ENCODE measurements at regions not wholly inside any gene's neighbourhood (a gene's known extent, or its start where the extent isn't known, plus 50 kb on each side); places are given as distances from the start of the nearest gene placed in this dataset.

DNA sequence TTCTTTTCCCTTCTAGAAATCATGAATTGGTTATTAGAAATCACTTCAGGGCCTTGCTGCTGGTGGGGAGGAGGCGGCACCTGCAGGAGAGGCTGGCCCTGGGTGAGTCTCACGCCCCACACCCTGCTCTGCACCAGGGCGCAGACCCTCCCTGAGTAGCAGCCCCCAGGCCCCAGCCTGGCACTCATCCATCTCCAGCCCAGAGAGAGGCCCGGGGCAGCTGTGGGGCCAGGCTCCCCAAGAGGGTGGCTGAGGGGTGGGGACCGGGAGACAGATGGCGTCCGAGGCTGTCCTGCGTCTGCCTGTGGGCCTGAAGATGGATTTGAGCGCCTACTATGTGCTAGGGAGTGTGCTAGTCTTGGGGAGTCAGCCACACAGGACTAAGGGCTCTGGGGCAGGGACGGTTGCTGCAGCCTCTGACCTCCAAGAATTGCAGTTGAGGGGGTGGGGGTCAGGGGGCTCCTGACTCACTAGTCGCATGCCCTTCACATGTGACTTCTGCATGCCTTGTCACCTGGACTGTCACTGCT is 59.6 kb upstream of the GATA5 start:
- Histone ChIP-seq H2AFZ (ENCODE audit: low read length) (no peak overlapping the region), H3K9ac (ENCODE audit: insufficient read depth, low read depth, low read length) (no peak overlapping the region), H4K20me1 (ENCODE audit: insufficient read depth, low read length) (no peaks in the 10 kb centered on the region), H3K79me2 (ENCODE audit: insufficient read depth, low read length) (no peaks in the 10 kb centered on the region), H3K4me1 (ENCODE audit: insufficient read depth, low read length) (peaks cover 7% of the 10 kb centered on the region), H3K4me2 (ENCODE audit: low read depth, low read length) (no peak overlapping the region), H3K27me3 (ENCODE audit: control insufficient read depth in 1 of 2, insufficient read depth in 2 of 2, low read length in 2 of 2) (peaks cover 26 to 96% of the 10 kb centered on the region in 2 experiments), H3K36me3 (replicated peaks in 1 of 2; ENCODE audit: control insufficient read depth in 1 of 2, insufficient read depth in 2 of 2, low read length in 2 of 2) (no peaks in the 10 kb centered on the region), H3K9me3 (ENCODE audit: low read length) (no peaks in the 10 kb centered on the region), H3K27ac (ENCODE audit: extremely low read length, insufficient read depth, low read length) (no peak overlapping the region), H3K4me3 (replicated peaks in 1 of 3; ENCODE audit: insufficient read depth in 1 of 3, low read depth in 2 of 3, low read length in 3 of 3) (no peak overlapping the region)
- CTCF ChIA-PET (ENCODE audit: low intra/inter-chr PET ratio, low total read pairs): no interaction called here
- TF ChIP-seq WIZ (CRISPR knock-in tag; IDR thresholded peaks at IDR 0.05): no peak
- TF ChIP-seq, protein P1, sequence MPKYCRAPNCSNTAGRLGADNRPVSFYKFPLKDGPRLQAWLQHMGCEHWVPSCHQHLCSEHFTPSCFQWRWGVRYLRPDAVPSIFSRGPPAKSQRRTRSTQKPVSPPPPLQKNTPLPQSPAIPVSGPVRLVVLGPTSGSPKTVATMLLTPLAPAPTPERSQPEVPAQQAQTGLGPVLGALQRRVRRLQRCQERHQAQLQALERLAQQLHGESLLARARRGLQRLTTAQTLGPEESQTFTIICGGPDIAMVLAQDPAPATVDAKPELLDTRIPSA (CRISPR knock-in tag; IDR thresholded peaks at IDR 0.05; ENCODE audit: borderline replicate concordance): 0 out of 2 replicates have a peak, but pooled peaks have one; percentile 24
- TF ChIP-seq CENPT (CRISPR knock-in tag; IDR thresholded peaks at IDR 0.05; ENCODE audit: low read depth): no peak
- no peak for DNase-seq (ENCODE audit: low spot score)
- no TSS peak for BruUV-seq (replicated peaks)
- no peak for FAIRE-seq
- intact Hi-C loops (cut with micrococcal nuclease; ENCODE audit: unreplicated experiment): no loop called here
- ATAC-seq: no peak
- POLR2A ChIA-PET: no interaction called here
- in situ Hi-C loops (cut with HindIII; ENCODE audit: extremely low pct_ligation_motif_present, low pct_unique_long_range_greater_than_20kb): no loop called here
- 12% methylated on average over 11 of the region's 11 CpGs for WGBS (ENCODE audit: low lambda C conversion rate)

DNA sequence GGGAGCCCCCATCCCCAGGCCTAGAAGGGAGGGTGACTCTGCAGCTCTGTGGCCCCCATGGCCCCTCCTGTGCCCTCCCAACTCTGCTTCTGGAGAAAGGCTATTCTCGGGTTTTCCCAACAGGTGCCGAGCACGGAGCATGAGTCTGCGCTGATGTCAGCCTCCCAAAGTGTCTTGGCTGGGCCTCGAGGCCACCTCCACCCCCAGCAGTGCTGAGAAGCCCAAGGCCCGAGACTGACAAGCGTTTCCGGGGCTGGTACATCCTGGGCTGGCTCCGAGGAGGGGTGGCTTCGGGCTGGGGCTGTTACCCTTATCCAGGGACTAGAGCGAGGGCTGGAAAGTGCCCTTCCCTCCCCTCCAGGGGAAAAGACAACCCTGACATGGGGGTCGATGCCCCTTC is 60.2 kb upstream of the GATA5 start:
- no peaks in the 10 kb centered on the region for H3K9me3 ChIP-seq (ENCODE audit: low read length)
- CTCF ChIA-PET (ENCODE audit: low intra/inter-chr PET ratio, low total read pairs): no interaction called here

More for the DNA sequence above, 60.2 kb upstream of the GATA5 start:
- Histone ChIP-seq H3K79me2 (ENCODE audit: insufficient read depth, low read length) (no peaks in the 10 kb centered on the region), H3K9ac (ENCODE audit: insufficient read depth, low read depth, low read length) (no peak overlapping the region), H4K20me1 (ENCODE audit: insufficient read depth, low read length) (no peaks in the 10 kb centered on the region), H3K27me3 (ENCODE audit: control insufficient read depth in 1 of 2, insufficient read depth in 2 of 2, low read length in 2 of 2) (peaks cover 28 to 96% of the 10 kb centered on the region in 2 experiments), H3K4me3 (replicated peaks in 1 of 3; ENCODE audit: insufficient read depth in 1 of 3, low read depth in 2 of 3, low read length in 3 of 3) (no peak overlapping the region), H3K4me2 (ENCODE audit: low read depth, low read length) (no peak overlapping the region), H2AFZ (ENCODE audit: low read length) (no peak overlapping the region), H3K4me1 (ENCODE audit: insufficient read depth, low read length) (peaks cover 1% of the 10 kb centered on the region; the same call in 1 of the 2 replicates), H3K36me3 (replicated peaks in 1 of 2; ENCODE audit: control insufficient read depth in 1 of 2, insufficient read depth in 2 of 2, low read length in 2 of 2) (no peaks in the 10 kb centered on the region), H3K27ac (ENCODE audit: extremely low read length, insufficient read depth, low read length) (no peak overlapping the region)
- POLR2A ChIA-PET: no interaction called here
- ATAC-seq: no peak
- intact Hi-C loops (cut with micrococcal nuclease; ENCODE audit: unreplicated experiment) (no loop called here), in situ Hi-C loops (cut with HindIII; ENCODE audit: extremely low pct_ligation_motif_present, low pct_unique_long_range_greater_than_20kb) (no loop called here)
- whole genome bisulfite sequencing (ENCODE audit: low lambda C conversion rate): 23% methylated on average over 11 of the region's 12 CpGs
- DNase-seq (ENCODE audit: low spot score): no peak
- FAIRE-seq: no peak
- no TSS peak for BruUV-seq (replicated peaks)
- TF ChIP-seq TEAD2 (CRISPR knock-in tag; IDR thresholded peaks at IDR 0.05): no peak
- no peak for TF ChIP-seq NFE2L2 (IDR thresholded peaks at IDR 0.05; ENCODE audit: low read length)
- no peak for TF ChIP-seq JUNB (CRISPR knock-in tag; IDR thresholded peaks at IDR 0.05; ENCODE audit: borderline replicate concordance)

All from HepG2 (cell line).